SK-N-SH (cell line): ENCODE measurements at regions not wholly inside any gene's neighbourhood (a gene's known extent, or its start where the extent isn't known, plus 50 kb on each side); places are given as distances from the start of the nearest gene placed in this dataset.

ENCODE experiments used
- CTCF ChIA-PET: fragments of 300-600, 350-600 bp; formaldehyde crosslinking; extraction: SDS; loops from one replicate; lab custom pipeline; 2021; lab: Yijun Ruan, JAX
- POLR2A ChIA-PET: fragments of 350-600 bp; sonication (Branson Sonifier 250); formaldehyde crosslinking; extraction: SDS; loops from one replicate; lab custom pipeline; 2020; ENCODE audit warnings: antibody characterized with exemption, inconsistent platforms; lab: Yijun Ruan, JAX
- DNase-seq: peaks from one replicate; pipeline ENCODE4 v3.0.0; 2012
- H2AFZ ChIP-seq: fragments of 200-600 bp; sonication (generic); 2 replicates; pipeline ENCODE4 v1.8.1; 2016; ENCODE audit warnings: antibody characterized with exemption, mild to moderate bottlenecking, low read depth
- H3F3A ChIP-seq: fragments of 200-600 bp; sonication (generic); replicated peaks from 2 replicates; pipeline ENCODE3; 2016; ENCODE audit warnings: antibody characterized with exemption, mild to moderate bottlenecking; ENCODE audit not compliant: insufficient read depth
- H3K27ac ChIP-seq, 2 experiments: fragments of 200-500 bp in 1 of 2; fragments of 200-600 bp in 1 of 2; sonication (Bioruptor generic) in 1 of 2; sonication (generic), shearing (Covaris generic) in 1 of 2; 2 replicates each; pipeline versions ENCODE4 v1.5.1 to v1.6.1; 2014 to 2016; ENCODE audit warnings: low read depth in 2 of 2, inconsistent platforms in 1 of 2, low read length in 1 of 2, mild to moderate bottlenecking in 1 of 2, mixed read lengths in 1 of 2
- H3K27me3 ChIP-seq: fragments of 200-600 bp; sonication (generic), shearing (Covaris generic); 2 replicates; pipeline ENCODE4 v1.6.1; 2016; ENCODE audit warnings: mixed run types; ENCODE audit not compliant: insufficient read depth
- H3K36me3 ChIP-seq, 2 experiments: fragments of 200-500 bp in 1 of 2; fragments of 200-600 bp in 1 of 2; sonication (Bioruptor generic) in 1 of 2; sonication (generic) in 1 of 2; replicated peaks in 1 of 2; 2 replicates each; pipeline versions ENCODE3 to v1.5.1; 2014 to 2016; ENCODE audit warnings: low read length in 1 of 2, mild to moderate bottlenecking in 1 of 2; ENCODE audit not compliant: insufficient read depth in 2 of 2, control insufficient read depth in 1 of 2
- H3K4me1 ChIP-seq, 2 experiments: fragments of 200-500 bp in 1 of 2; fragments of 200-600 bp in 1 of 2; sonication (Bioruptor generic) in 1 of 2; sonication (generic), shearing (Covaris generic) in 1 of 2; 2 replicates each; pipeline versions ENCODE4 v1.5.1 to v1.6.1; 2014 to 2016; ENCODE audit warnings: low read depth in 1 of 2, low read length in 1 of 2, mixed run types in 1 of 2; ENCODE audit not compliant: insufficient read depth in 2 of 2, control insufficient read depth in 1 of 2
- H3K4me2 ChIP-seq: fragments of 200-600 bp; sonication (generic), shearing (Covaris generic); 2 replicates; pipeline ENCODE4 v1.6.1; 2017; ENCODE audit warnings: mixed run types
- H3K4me3 ChIP-seq, 2 experiments: fragments of 200-500 bp in 1 of 2; fragments of 200-600 bp in 1 of 2; sonication (Bioruptor generic) in 1 of 2; sonication (generic), shearing (Covaris generic) in 1 of 2; 2 replicates each; pipeline versions ENCODE4 v1.5.1 to v1.8.1; 2014 to 2016; ENCODE audit warnings: low read depth in 2 of 2, inconsistent platforms in 1 of 2, low read length in 1 of 2, mild to moderate bottlenecking in 1 of 2, mixed read lengths in 1 of 2, moderate library complexity in 1 of 2
- H3K79me2 ChIP-seq: fragments of 200-600 bp; sonication (generic); 2 replicates; pipeline ENCODE4 v1.8.1; 2017; ENCODE audit warnings: mild to moderate bottlenecking; ENCODE audit not compliant: insufficient read depth
- H3K9ac ChIP-seq: fragments of 200-600 bp; sonication (generic); 2 replicates; pipeline ENCODE4 v1.6.1; 2017; ENCODE audit warnings: mixed run types
- H3K9me2 ChIP-seq: fragments of 200-600 bp; sonication (generic); 2 replicates; pipeline ENCODE4 v1.6.1; 2017; ENCODE audit warnings: mixed run types
- H3K9me3 ChIP-seq: fragments of 200-600 bp; sonication (generic); 2 replicates; pipeline ENCODE4 v1.6.1; 2017; ENCODE audit warnings: mixed run types, mild to moderate bottlenecking, moderate library complexity
- H4K20me1 ChIP-seq: fragments of 200-600 bp; sonication (generic); 2 replicates; pipeline ENCODE4 v1.6.1; 2017; ENCODE audit warnings: mild to moderate bottlenecking, mixed run types; ENCODE audit not compliant: insufficient read depth
- CHD2 ChIP-seq: fragments of 150-350 bp; IDR thresholded peaks from 2 replicates; pipeline ENCODE4 v1.6.1; 2018; ENCODE audit warnings: low read length; ENCODE audit not compliant: partially characterized antibody
- CTCF ChIP-seq: fragments of 200-600 bp; sonication (generic); IDR thresholded peaks from 2 replicates; pipeline ENCODE4 v1.6.1; 2017; ENCODE audit warnings: antibody characterized with exemption, mild to moderate bottlenecking, moderate library complexity
- ELF1 ChIP-seq: IDR thresholded peaks from 2 replicates; pipeline ENCODE4 v1.4.0; 2012
- EP300 ChIP-seq, 2 experiments: IDR thresholded peaks; 2 replicates each; pipeline versions ENCODE4 v1.4.0 to v1.6.1; 2012; ENCODE audit warnings: borderline replicate concordance in 1 of 2, low read depth in 1 of 2, low read length in 1 of 2
- EZH2phosphoT487 ChIP-seq: fragments of 200-600 bp; sonication (generic); IDR thresholded peaks from 2 replicates; pipeline ENCODE4 v1.6.1; 2017; ENCODE audit warnings: low read depth, mixed run types, mild to moderate bottlenecking, antibody characterized with exemption, moderate library complexity, borderline replicate concordance
- FOSL2 ChIP-seq: IDR thresholded peaks from 2 replicates; pipeline ENCODE4 v1.4.0; 2012; ENCODE audit warnings: low read depth, mild to moderate bottlenecking, moderate library complexity, borderline replicate concordance
- GABPA ChIP-seq: IDR thresholded peaks from 2 replicates; pipeline ENCODE4 v1.4.0; 2012; ENCODE audit warnings: low read depth, mild to moderate bottlenecking
- GATA2 ChIP-seq: sonication (generic); formaldehyde crosslinking; IDR thresholded peaks from 2 replicates; pipeline ENCODE4 v1.5.0; 2020; ENCODE audit warnings: mild to moderate bottlenecking, missing genetic modification reagents
- IRF3 ChIP-seq: fragments of 150-350 bp; IDR thresholded peaks from 2 replicates; pipeline ENCODE4 v1.6.1; 2016; ENCODE audit warnings: mild to moderate bottlenecking, low read depth, low read length
- JUND ChIP-seq: IDR thresholded peaks from 2 replicates; pipeline ENCODE4 v1.4.0; 2012
- MAX ChIP-seq: IDR thresholded peaks from 2 replicates; pipeline ENCODE4 v1.4.0; 2012; ENCODE audit warnings: low read depth
- MXI1 ChIP-seq: IDR thresholded peaks from 2 replicates; pipeline ENCODE4 v1.6.1; 2012; ENCODE audit warnings: mild to moderate bottlenecking, low read depth, low read length, improper control_type of control experiment
- NFIC ChIP-seq: IDR thresholded peaks from 2 replicates; pipeline ENCODE4 v1.4.0; 2012; ENCODE audit warnings: borderline replicate concordance
- REST ChIP-seq: IDR thresholded peaks from 2 replicates; pipeline ENCODE4 v1.6.1; 2012; ENCODE audit warnings: mild to moderate bottlenecking, low read depth, low read length, moderate library complexity
- RFX5 ChIP-seq: IDR thresholded peaks from 2 replicates; pipeline ENCODE4 v1.6.1; 2012; ENCODE audit warnings: mild to moderate bottlenecking, improper control_type of control experiment, low read length
- SIN3A ChIP-seq: IDR thresholded peaks from 2 replicates; pipeline ENCODE4 v1.6.1; 2012; ENCODE audit warnings: low read depth, mild to moderate bottlenecking, low read length, moderate library complexity, borderline replicate concordance
- SMC3 ChIP-seq: IDR thresholded peaks from 2 replicates; pipeline ENCODE4 v1.6.1; 2012; ENCODE audit warnings: low read depth, low read length, improper control_type of control experiment
- TCF12 ChIP-seq: IDR thresholded peaks from 2 replicates; pipeline ENCODE4 v1.4.0; 2012
- TEAD4 ChIP-seq: IDR thresholded peaks from 2 replicates; pipeline ENCODE4 v1.4.0; 2012; ENCODE audit warnings: mild to moderate bottlenecking, borderline replicate concordance; ENCODE audit not compliant: insufficient read depth
- USF2 ChIP-seq: fragments of 150-350 bp; IDR thresholded peaks from 2 replicates; pipeline ENCODE4 v1.6.1; 2017; ENCODE audit warnings: antibody characterized with exemption, low read length, low read depth, borderline replicate concordance
- YY1 ChIP-seq: IDR thresholded peaks from 2 replicates; pipeline ENCODE4 v1.4.0; 2012; ENCODE audit warnings: low read depth, mild to moderate bottlenecking
- WGBS: methylation state at CpG from one replicate; pipeline ENCODE4 v1.1.6; 2017; ENCODE audit warnings: low lambda C conversion rate; 5-methylcytosine and 5-hydroxymethylcytosine counted together

- no peaks in the 10 kb centered on the region for H3K79me2 ChIP-seq
- H3K9me3 ChIP-seq = no peaks in the 10 kb centered on the region
- H3K27ac ChIP-seq = no peak overlapping the region
- no peaks in the 10 kb centered on the region for H3K27me3 ChIP-seq
- no peak overlapping the region for H3K4me3 ChIP-seq
- H4K20me1 ChIP-seq = no peaks in the 10 kb centered on the region
- no peaks in the 10 kb centered on the region for H3K36me3 ChIP-seq
- H3K4me2 ChIP-seq = no peak overlapping the region
- H2AFZ ChIP-seq = no peak overlapping the region
- H3K4me1 ChIP-seq = peaks cover 0 to 14% of the 10 kb centered on the region in 2 experiments; a peak in 1 of 4 replicates
- no peak for DNase-seq
- H3F3A ChIP-seq = peaks cover 4% of the 10 kb centered on the region
- TF ChIP-seq EP300 (IDR thresholded peaks at IDR 0.05; ENCODE audit: borderline replicate concordance in 1 of 2, low read depth in 1 of 2, low read length in 1 of 2) (no peak), EZH2phosphoT487 (no peak), GATA2 (CRISPR knock-in tag) (no peak), SIN3A (no peak), TEAD4 (no peak), GABPA (no peak), JUND (no peak), NFIC (no peak), ELF1 (no peak), REST (no peak), CHD2 (no peak), SMC3 (no peak), MXI1 (no peak)
- ChIA-PET POLR2A (no interaction called here), CTCF (no interaction called here)
- H3K9ac ChIP-seq = no peak overlapping the region
- H3K9me2 ChIP-seq = no peaks in the 10 kb centered on the region; the same call in 1 of the 2 replicates
- WGBS = 54% methylated on average over 1 of the region's 1 CpG
These were observed 148.7 kb upstream of the DOCK10 start for GRCh38 chr2:225190987-225191386.

- peaks cover 0 to 6% of the 10 kb centered on the region in 2 experiments; a peak in 1 of 4 replicates for H3K4me1 ChIP-seq
- H2AFZ ChIP-seq = no peak overlapping the region
- no peaks in the 10 kb centered on the region for H3K9me2 ChIP-seq
- H3F3A ChIP-seq = no peaks in the 10 kb centered on the region
- no peaks in the 10 kb centered on the region for H3K79me2 ChIP-seq
- H3K9me3 ChIP-seq = no peaks in the 10 kb centered on the region
- no peak overlapping the region for H3K9ac ChIP-seq
- 85% methylated on average over 2 of the region's 2 CpGs for WGBS
- no peak for DNase-seq
- no peaks in the 10 kb centered on the region for H3K36me3 ChIP-seq
- H3K27me3 ChIP-seq = no peaks in the 10 kb centered on the region
- no peak overlapping the region for H3K4me2 ChIP-seq
- ChIA-PET POLR2A (no interaction called here), CTCF (interaction anchor here (0.6 kb wide), 1 partner anchor 313 kb away, joined by 3 read pairs; no protein-coding TSS in a partner anchor)
- no peak overlapping the region for H3K27ac ChIP-seq
- no peak overlapping the region for H3K4me3 ChIP-seq
- no peaks in the 10 kb centered on the region for H4K20me1 ChIP-seq
- no peak for TF ChIP-seq IRF3
- no peak for TF ChIP-seq MAX
- TF ChIP-seq CHD2 = no peak
- no peak for TF ChIP-seq YY1
- TF ChIP-seq CTCF = no peak
- no peak for TF ChIP-seq NFIC
- no peak for TF ChIP-seq SMC3
- no peak for TF ChIP-seq RFX5
- no peak for TF ChIP-seq FOSL2
- TF ChIP-seq USF2 = no peak
- no peak for TF ChIP-seq TCF12
These were observed 142.7 kb upstream of the DOCK10 start for GRCh38 chr2:225184948-225185347.
